Aorta (tissue), 5 donors: ENCODE measurements at regions not wholly inside any gene's neighbourhood (a gene's known extent, or its start where the extent isn't known, plus 50 kb on each side); places are given as distances from the start of the nearest gene placed in this dataset.
"Not testable (repeated sequence)": the region's sequence is repeated elsewhere in the genome, so short reads cannot be mapped to it uniquely, and the experiment has no call there.

ENCODE experiments used
- ATAC-seq: fragments of 200-7000 bp; cut with Tn5 transposase; one replicate; pipeline ENCODE4 v1.9.1; 2022; ENCODE audit warnings: moderate library complexity; ENCODE audit not compliant: low FRiP score
- DNase-seq, 2 donors: peaks; one replicate each; pipeline ENCODE4 v3.0.0-alpha.2; 2020
- H3K27ac ChIP-seq, 2 donors: one replicate each; pipeline ENCODE4 v1.5.1; 2013; ENCODE audit warnings: low read length in 2 of 2, mild to moderate bottlenecking in 2 of 2, moderate library complexity in 2 of 2, control low read depth in 1 of 2, inconsistent platforms in 1 of 2, low read depth in 1 of 2
- H3K27me3 ChIP-seq, 2 donors: one replicate each; pipeline ENCODE4 v1.6.1; 2013; ENCODE audit warnings: control low read depth in 1 of 2, low read length in 1 of 2, mild to moderate bottlenecking in 1 of 2, moderate library complexity in 1 of 2; ENCODE audit not compliant: insufficient read depth in 2 of 2, control insufficient read depth in 1 of 2
- H3K36me3 ChIP-seq, 2 donors: one replicate each; pipeline ENCODE4 v1.6.1; 2013; ENCODE audit warnings: control low read depth in 1 of 2, low read length in 1 of 2, mild to moderate bottlenecking in 1 of 2; ENCODE audit not compliant: insufficient read depth in 2 of 2, control insufficient read depth in 1 of 2
- H3K4me1 ChIP-seq, 2 donors: one replicate each; pipeline ENCODE4 v1.6.1; 2013; ENCODE audit warnings: low read length in 2 of 2, control low read depth in 1 of 2, mild to moderate bottlenecking in 1 of 2, moderate library complexity in 1 of 2; ENCODE audit not compliant: insufficient read depth in 2 of 2, control insufficient read depth in 1 of 2
- H3K4me3 ChIP-seq, 2 donors: one replicate each; pipeline ENCODE4 v1.5.1; 2013; ENCODE audit warnings: low read length in 2 of 2, control low read depth in 1 of 2, mild to moderate bottlenecking in 1 of 2
- H3K9me3 ChIP-seq: one replicate; pipeline ENCODE4 v1.6.1; 2013; ENCODE audit warnings: mild to moderate bottlenecking, low read length; ENCODE audit not compliant: control insufficient read depth
- WGBS, 2 donors: extraction: QIAGEN DNeasy Blood & Tissue Kit; methylation state at CpG; one replicate each; pipeline ENCODE4 v1.1.7; 2013; 5-methylcytosine and 5-hydroxymethylcytosine counted together
- intact Hi-C, 2 donors: fragments of 100-400 bp; cut with DNase I; formaldehyde crosslinking; loops; one replicate each; pipeline versions ENCODE4 v1.14.2 to v1.15.0; 2022
- donor health status: healthy with polysubstance abuse.
- donor health status: Bipolar disorder and iron deficiency.
- donor health status: DM: no; HTN: no; CAD: no.
- donor health status: DM: no; HTN: no; CAD: no.
- donor health status: DM: yes; HTN: yes; CAD: no.

DNA sequence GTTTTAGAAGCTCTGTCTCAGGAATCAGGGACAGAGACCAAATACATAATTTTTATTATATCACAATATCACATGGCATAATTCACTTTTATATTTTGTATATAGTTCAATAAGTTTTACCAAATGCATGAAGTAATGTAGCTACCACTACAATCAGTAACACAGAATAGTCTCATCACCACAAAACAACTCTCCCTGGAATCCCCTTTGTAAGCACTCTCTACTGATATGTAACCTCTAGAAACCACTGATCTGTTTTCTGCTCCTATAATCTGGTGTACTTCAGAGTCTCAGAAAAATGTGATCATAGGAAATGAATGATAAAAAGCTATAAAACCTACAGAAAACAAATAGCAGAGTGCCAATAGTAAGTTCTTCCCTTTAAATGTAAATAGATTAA lies 1465.9 kb downstream of the SPATA31A7 start:
- DNase-seq, H3K36me3 ChIP-seq, H3K27me3 ChIP-seq, H3K4me1 ChIP-seq, H3K27ac ChIP-seq, ATAC-seq, H3K4me3 ChIP-seq, H3K9me3 ChIP-seq, intact Hi-C loops: not testable (repeated sequence)

DNA sequence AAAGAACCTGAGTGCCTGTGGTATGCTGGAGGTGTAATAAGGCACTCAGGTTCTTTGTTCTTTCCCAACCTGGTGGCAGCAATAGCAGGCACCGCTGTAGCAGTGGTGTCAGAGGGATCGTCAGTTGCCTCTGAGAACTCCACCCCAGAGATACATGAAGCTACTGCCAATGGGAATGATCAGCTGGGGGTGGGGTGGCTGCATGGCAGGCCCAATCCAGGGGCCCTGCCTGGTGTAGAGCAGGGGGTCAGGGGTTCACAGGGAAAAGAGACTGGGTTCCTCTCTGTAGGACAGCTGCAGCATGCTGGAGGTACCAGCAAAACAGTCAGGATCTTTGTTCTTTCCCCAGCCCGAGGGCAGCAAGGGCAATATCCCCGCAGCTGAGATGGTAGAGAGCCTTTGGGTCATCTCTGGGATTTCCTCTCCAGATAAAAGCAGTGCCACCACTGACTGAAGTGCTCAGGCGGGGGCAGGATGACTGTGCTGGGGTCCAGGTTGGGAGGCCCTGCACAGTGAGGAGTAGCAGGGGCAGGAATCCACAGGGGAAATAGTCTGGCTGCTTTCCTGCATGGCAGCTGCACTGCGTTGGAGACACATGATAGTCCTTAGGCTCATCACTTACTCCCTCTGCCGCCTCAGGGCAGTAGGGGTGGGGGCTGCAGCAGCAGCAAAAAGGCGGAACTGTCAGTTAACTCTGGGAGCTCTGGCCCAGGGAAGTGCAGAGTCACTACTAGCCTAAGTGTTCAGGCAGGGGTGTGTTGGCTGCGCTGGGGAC lies 1473.1 kb downstream of the SPATA31A7 start:
- intact Hi-C loops, ATAC-seq, H3K4me3 ChIP-seq, H3K9me3 ChIP-seq, H3K4me1 ChIP-seq, H3K36me3 ChIP-seq, H3K27ac ChIP-seq, DNase-seq, H3K27me3 ChIP-seq: not testable (repeated sequence)
- 71 to 79% methylated on average over 3 to 6 of the region's 9 CpGs for WGBS, 2 donors

DNA sequence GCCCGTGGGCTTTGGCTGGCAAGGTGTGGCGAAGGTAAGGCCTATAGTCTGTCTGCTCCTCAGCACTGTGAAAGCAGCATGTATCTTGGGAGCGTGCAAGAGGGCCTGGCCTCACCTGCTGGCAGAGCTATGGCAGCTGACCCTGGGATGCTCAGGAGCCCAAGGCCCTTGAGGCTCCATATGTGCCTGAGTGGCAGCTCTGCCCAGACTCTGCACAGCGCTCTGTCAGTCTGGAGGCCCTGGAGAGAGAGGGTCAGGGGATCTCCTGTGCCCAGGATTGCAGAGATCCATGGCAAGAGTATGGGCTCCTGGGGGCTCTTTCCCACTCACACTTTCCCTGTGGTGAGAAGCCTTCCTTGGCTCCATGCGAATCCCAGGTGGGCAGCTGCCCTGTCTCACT lies 1473.7 kb downstream of the SPATA31A7 start:
- WGBS, 2 donors = 89% methylated on average over 1 of the region's 5 CpGs; no CpG with 5 or more reads in 1 of the 2 donors
- not testable (repeated sequence) for H3K4me3 ChIP-seq

DNA sequence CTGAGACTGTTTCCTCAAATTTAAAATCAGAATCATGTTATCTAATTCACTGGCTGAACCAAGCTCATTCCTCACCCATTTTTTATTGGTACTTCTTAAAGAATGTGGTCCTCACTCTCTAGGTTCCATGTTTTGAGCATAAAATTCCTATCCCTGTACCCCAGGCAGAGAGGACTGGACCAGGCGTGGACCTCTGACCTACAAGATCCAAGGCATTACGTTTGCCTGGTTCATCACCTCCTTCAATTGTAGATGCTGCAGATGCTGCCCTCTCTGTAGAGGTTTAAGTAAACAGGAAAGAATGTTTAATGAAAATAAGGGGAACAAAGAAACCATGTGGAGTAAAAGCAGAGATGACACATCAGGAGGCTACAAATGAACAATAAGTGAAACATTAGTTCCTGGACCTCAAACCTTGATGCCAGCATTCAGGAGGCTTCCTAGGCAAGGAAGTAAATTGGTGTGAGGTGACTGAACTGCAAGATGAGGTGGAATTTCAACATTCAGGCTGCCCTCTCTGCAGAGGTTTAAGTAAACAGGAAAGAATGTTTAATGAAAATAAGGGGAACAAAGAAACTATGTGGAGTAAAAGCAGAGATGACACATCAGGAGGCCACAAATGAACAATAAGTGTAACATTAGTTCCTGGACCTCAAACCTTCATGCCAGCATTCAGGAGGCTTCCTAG lies 1477.4 kb downstream of the SPATA31A7 start:
- H3K27ac ChIP-seq, intact Hi-C loops, H3K4me3 ChIP-seq, H3K27me3 ChIP-seq, ATAC-seq, H3K36me3 ChIP-seq, H3K4me1 ChIP-seq, H3K9me3 ChIP-seq, DNase-seq: not testable (repeated sequence)
- 63 to 79% methylated on average over 2 of the region's 2 CpGs for WGBS, 2 donors

More for the DNA sequence above, 1473.7 kb downstream of the SPATA31A7 start:
- DNase-seq, H3K9me3 ChIP-seq, H3K27ac ChIP-seq, ATAC-seq, H3K4me1 ChIP-seq, intact Hi-C loops, H3K36me3 ChIP-seq, H3K27me3 ChIP-seq: not testable (repeated sequence)

DNA sequence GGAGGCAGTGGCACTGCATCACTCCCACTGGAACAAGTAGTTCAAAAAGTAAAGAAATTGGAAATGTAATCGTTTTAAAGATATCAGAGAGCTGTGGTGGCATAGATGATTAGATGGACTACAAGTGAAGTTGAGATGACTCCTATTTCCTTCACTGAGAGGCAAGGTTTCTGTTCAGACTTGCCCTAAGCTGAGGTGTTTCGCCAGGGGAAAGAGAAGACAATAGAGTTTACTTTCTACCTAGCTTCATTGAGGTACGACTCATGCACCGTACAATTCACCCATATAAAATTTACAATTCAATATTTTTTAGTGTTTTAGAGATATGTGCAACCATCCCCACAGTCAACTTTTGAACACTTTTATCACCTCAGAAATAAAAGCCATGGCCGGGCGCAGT lies 1487.2 kb downstream of the SPATA31A7 start:
- H3K4me3 ChIP-seq, H3K36me3 ChIP-seq, H3K9me3 ChIP-seq, H3K4me1 ChIP-seq, DNase-seq, H3K27me3 ChIP-seq, intact Hi-C loops, ATAC-seq, H3K27ac ChIP-seq: not testable (repeated sequence)
- WGBS, 2 donors = no CpG with 5 or more reads among the region's 6 CpGs

DNA sequence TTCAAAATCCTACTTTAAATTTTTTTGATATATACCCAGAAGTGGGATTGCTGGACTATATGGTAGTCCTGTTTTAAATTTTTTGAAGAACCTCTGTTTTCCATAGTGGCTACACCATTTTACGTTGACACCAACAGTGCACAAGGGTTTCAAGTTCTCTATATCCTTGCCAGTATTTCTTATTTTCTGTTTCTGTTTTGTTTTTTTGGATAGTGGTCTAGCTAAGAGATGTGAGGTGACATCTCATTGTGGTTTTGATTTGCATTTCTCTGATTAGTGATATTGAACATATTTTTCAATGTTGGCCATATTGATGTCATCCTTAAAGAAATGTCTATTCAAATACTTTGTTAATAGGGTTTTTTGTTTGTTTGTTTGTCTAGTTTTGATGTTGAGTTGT lies 1488.5 kb downstream of the SPATA31A7 start:
- H3K36me3 ChIP-seq, H3K4me3 ChIP-seq, ATAC-seq, DNase-seq, H3K4me1 ChIP-seq, H3K27ac ChIP-seq, H3K27me3 ChIP-seq, H3K9me3 ChIP-seq, intact Hi-C loops: not testable (repeated sequence)
- no CpG with 5 or more reads among the region's 1 CpG for WGBS, 2 donors

DNA sequence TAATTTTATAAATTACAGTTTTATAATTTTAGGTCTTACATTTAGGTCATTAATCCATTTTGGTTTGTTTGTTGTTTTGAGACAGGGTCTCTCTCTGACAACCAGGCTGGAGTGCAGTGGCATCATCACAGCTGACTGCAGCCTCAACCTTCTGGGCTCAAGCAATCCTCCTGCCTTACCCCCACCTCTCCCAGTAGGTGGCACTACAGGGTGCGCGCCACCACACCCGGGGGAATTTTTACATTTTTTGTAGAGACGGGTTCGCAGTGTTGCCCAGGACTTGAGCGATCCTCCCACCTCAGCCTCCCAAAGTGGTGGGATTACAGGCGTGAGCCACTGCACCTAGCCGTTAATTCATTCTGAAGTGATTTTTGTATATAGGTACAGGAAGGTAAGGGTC lies 1489.2 kb downstream of the SPATA31A7 start:
- no CpG with 5 or more reads among the region's 8 CpGs for WGBS, 2 donors
- H3K4me3 ChIP-seq, H3K36me3 ChIP-seq, H3K9me3 ChIP-seq, DNase-seq, H3K4me1 ChIP-seq, H3K27me3 ChIP-seq, H3K27ac ChIP-seq, intact Hi-C loops, ATAC-seq: not testable (repeated sequence)

DNA sequence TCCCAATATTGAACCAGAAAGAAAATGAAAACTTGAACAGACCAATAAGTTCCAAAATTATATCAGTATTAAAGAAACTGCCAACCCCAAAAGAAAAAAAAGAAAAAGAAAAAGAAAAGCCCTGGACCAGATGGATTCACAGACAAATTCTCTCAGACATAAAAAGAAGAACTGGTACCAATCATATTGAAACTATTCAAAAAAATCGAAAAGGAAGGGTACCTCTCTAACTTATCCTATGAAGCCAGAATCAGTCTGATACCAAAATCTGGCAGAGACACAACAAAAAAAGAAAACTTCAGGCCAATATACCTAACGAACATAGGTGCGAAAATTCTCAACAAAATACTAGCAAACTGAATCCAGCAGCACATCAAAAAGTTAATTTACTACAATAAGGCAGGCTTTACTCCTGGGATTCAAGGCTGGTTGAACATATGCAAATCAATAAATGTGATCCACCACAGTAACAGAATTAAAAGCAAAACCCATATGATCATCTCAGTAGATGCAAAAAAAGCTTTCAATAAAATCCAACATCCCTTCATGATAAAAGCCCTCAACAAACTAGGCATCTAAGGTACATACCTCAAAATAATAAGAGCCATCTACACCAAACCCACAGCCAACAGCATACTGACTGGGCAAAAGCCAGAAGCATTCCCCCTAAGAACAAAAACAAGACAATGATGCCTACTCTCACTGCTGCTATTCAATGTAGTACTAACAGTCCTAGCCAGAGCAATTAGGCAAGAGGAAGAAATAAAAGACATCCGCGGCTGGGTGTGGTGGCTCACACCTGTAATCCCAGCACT lies 1495.2 kb downstream of the SPATA31A7 start:
- H3K27me3 ChIP-seq, H3K27ac ChIP-seq, DNase-seq, H3K4me3 ChIP-seq, H3K4me1 ChIP-seq, H3K9me3 ChIP-seq, H3K36me3 ChIP-seq, ATAC-seq, intact Hi-C loops: not testable (repeated sequence)
- no CpG with 5 or more reads among the region's 5 CpGs for WGBS, 2 donors
